ENCODE measurements at regions not wholly inside any gene's neighbourhood (a gene's known extent, or its start where the extent isn't known, plus 50 kb on each side); places are given as distances from the start of the nearest gene placed in this dataset.

- DNase-seq (ENCODE audit: low spot score): no peak
- Histone ChIP-seq H3K4me1 (ENCODE audit: insufficient read depth, low read length, poor library complexity, severe bottlenecking) (no peaks in the 10 kb centered on the region), H4K20me1 (ENCODE audit: insufficient read depth, low read length) (no peaks in the 10 kb centered on the region), H3K36me3 (ENCODE audit: insufficient read depth, low read length) (no peaks in the 10 kb centered on the region), H3K79me2 (ENCODE audit: insufficient read depth, low read depth, low read length) (no peaks in the 10 kb centered on the region), H3K4me2 (ENCODE audit: low read length) (no peak overlapping the region), H3K9me3 (ENCODE audit: low read length) (no peaks in the 10 kb centered on the region), H3K4me3 (ENCODE audit: low read depth, low read length, poor library complexity, severe bottlenecking) (no peak overlapping the region), H3K9me2 (ENCODE audit: insufficient read depth, low read length) (no peaks in the 10 kb centered on the region), H2AFZ (ENCODE audit: low read length) (no peak overlapping the region), H3K27ac (ENCODE audit: low read depth, low read length, poor library complexity, severe bottlenecking) (no peak overlapping the region)
- TF ChIP-seq EZH2phosphoT487 (IDR thresholded peaks at IDR 0.05; ENCODE audit: borderline replicate concordance, low read depth, low read length) (no peak), CTCF (conservative IDR thresholded peaks at IDR 0.05; ENCODE audit: low read length) (no peak)
- BruUV-seq (replicated peaks): no TSS peak
- ChIA-PET CTCF (ENCODE audit: unreplicated experiment) (no interaction called here), POLR2A (interaction anchor here (0.6 kb wide), 1 partner anchor 165 kb away, joined by 3 read pairs; no protein-coding TSS in a partner anchor)
- intact Hi-C loops (cut with micrococcal nuclease; ENCODE audit: unreplicated experiment): no loop called here
Observed at GRCh38 chr9:12441506-12441905, 251.7 kb upstream of the TYRP1 start.

GRCh38 chr9:12448246-12448645 lies 244.9 kb upstream of the TYRP1 start:
- Histone ChIP-seq H3K79me2 (ENCODE audit: insufficient read depth, low read depth, low read length) (no peaks in the 10 kb centered on the region), H3K4me3 (ENCODE audit: low read depth, low read length, poor library complexity, severe bottlenecking) (no peak overlapping the region), H3K9me3 (ENCODE audit: low read length) (no peaks in the 10 kb centered on the region), H3K27ac (ENCODE audit: low read depth, low read length, poor library complexity, severe bottlenecking) (no peak overlapping the region), H3K4me2 (ENCODE audit: low read length) (no peak overlapping the region), H2AFZ (ENCODE audit: low read length) (no peak overlapping the region), H4K20me1 (ENCODE audit: insufficient read depth, low read length) (no peaks in the 10 kb centered on the region), H3K4me1 (ENCODE audit: insufficient read depth, low read length, poor library complexity, severe bottlenecking) (no peaks in the 10 kb centered on the region), H3K9me2 (ENCODE audit: insufficient read depth, low read length) (no peaks in the 10 kb centered on the region), H3K36me3 (ENCODE audit: insufficient read depth, low read length) (no peaks in the 10 kb centered on the region)
- intact Hi-C loops (cut with micrococcal nuclease; ENCODE audit: unreplicated experiment): no loop called here
- ChIA-PET CTCF (ENCODE audit: unreplicated experiment) (no interaction called here), POLR2A (no interaction called here)
- no peak for TF ChIP-seq EZH2phosphoT487 (IDR thresholded peaks at IDR 0.05; ENCODE audit: borderline replicate concordance, low read depth, low read length)
- DNase-seq (ENCODE audit: low spot score): no peak
- BruUV-seq (replicated peaks): no TSS peak

GRCh38 chr9:12457237-12457636 lies 235.9 kb upstream of the TYRP1 start:
- no peaks in the 10 kb centered on the region for H3K36me3 ChIP-seq (ENCODE audit: insufficient read depth, low read length)
- H3K4me1 ChIP-seq (ENCODE audit: insufficient read depth, low read length, poor library complexity, severe bottlenecking): no peaks in the 10 kb centered on the region
- POLR2A ChIA-PET: interaction anchor here (0.7 kb wide), 1 partner anchor 488 kb away, joined by 3 read pairs; no protein-coding TSS in a partner anchor
- no peak for DNase-seq (ENCODE audit: low spot score)
- no peak overlapping the region for H2AFZ ChIP-seq (ENCODE audit: low read length)
- H3K4me3 ChIP-seq (ENCODE audit: low read depth, low read length, poor library complexity, severe bottlenecking): no peak overlapping the region
- no peak for TF ChIP-seq CTCF (conservative IDR thresholded peaks at IDR 0.05; ENCODE audit: low read length)
- TF ChIP-seq EZH2phosphoT487 (IDR thresholded peaks at IDR 0.05; ENCODE audit: borderline replicate concordance, low read depth, low read length): no peak
- no peaks in the 10 kb centered on the region for H3K9me3 ChIP-seq (ENCODE audit: low read length)
- BruUV-seq (replicated peaks): no TSS peak
- no peaks in the 10 kb centered on the region for H3K9me2 ChIP-seq (ENCODE audit: insufficient read depth, low read length)
- intact Hi-C loops (cut with micrococcal nuclease; ENCODE audit: unreplicated experiment): no loop called here
- CTCF ChIA-PET (ENCODE audit: unreplicated experiment): no interaction called here
- no peak overlapping the region for H3K4me2 ChIP-seq (ENCODE audit: low read length)
- H4K20me1 ChIP-seq (ENCODE audit: insufficient read depth, low read length): no peaks in the 10 kb centered on the region
- H3K79me2 ChIP-seq (ENCODE audit: insufficient read depth, low read depth, low read length): no peaks in the 10 kb centered on the region
- no peak overlapping the region for H3K27ac ChIP-seq (ENCODE audit: low read depth, low read length, poor library complexity, severe bottlenecking)

Measured in OCI-LY7 (cell line).